Spleen (tissue), 7 donors: ENCODE measurements at regions not wholly inside any gene's neighbourhood (a gene's known extent, or its start where the extent isn't known, plus 50 kb on each side); places are given as distances from the start of the nearest gene placed in this dataset.

Experiments
- CTCF ChIP-seq, 11 experiments: fragments of 200-600 bp in 7 of 11; fragments of 450-650 bp in 4 of 11; sonication (generic) in 4 of 11; IDR thresholded peaks in 8 of 11; conservative IDR thresholded peaks in 3 of 11; 1 replicate in 7 of 11; 2 replicates in 4 of 11; pipeline versions ENCODE4 v1.4.0 to v1.8.0; 2016 to 2021; ENCODE audit warnings: antibody characterized with exemption in 11 of 11, inconsistent platforms in 4 of 11, mild to moderate bottlenecking in 1 of 11
- POLR2A ChIP-seq, 3 donors: fragments of 450-650 bp; IDR thresholded peaks; one replicate each; pipeline ENCODE4 v1.5.1; 2017; ENCODE audit warnings: antibody characterized with exemption in 3 of 3, mild to moderate bottlenecking in 1 of 3
- POLR2AphosphoS5 ChIP-seq, 3 donors: sonication (generic); formaldehyde crosslinking; IDR thresholded peaks; one replicate each; pipeline ENCODE4 v1.5.1; 2017; ENCODE audit warnings: antibody characterized with exemption in 3 of 3
- donor health status: DM: no; HTN: no; CAD: no; lungs with moderate emphysema.
- donor health status: DM: no; HTN: no; CAD: no.
- donor health status: DM: no; HTN: no; CAD: no.

- TF ChIP-seq POLR2A (IDR thresholded peaks at IDR 0.05), result no peak
- no peak for TF ChIP-seq CTCF (IDR thresholded peaks at IDR 0.05 in 8 of 11, conservative IDR thresholded peaks at IDR 0.05 in 3 of 11)
- TF ChIP-seq POLR2AphosphoS5 (IDR thresholded peaks at IDR 0.05), result no peak
Measured at GRCh38 chr9:95777136-95777535, 98.4 kb upstream of the ERCC6L2 start.
